PC-9 (cell line): ENCODE measurements at regions not wholly inside any gene's neighbourhood (a gene's known extent, or its start where the extent isn't known, plus 50 kb on each side); places are given as distances from the start of the nearest gene placed in this dataset.

Experiments
- BruUV-seq: library from RNA; stranded (reverse); fragments of 400-500 nt; replicated peaks from 2 replicates; lab custom pipeline; 2021; lab: Mats Ljungman, UMichigan
- CTCF ChIA-PET: fragments of 300-600 bp; sonication (Branson Sonifier 250); formaldehyde crosslinking; loops from one replicate; lab custom pipeline; 2022; ENCODE audit warnings: antibody characterized with exemption; lab: Charles Lee
- POLR2A ChIA-PET: fragments of 300-600 bp; sonication (Branson Sonifier 250); formaldehyde crosslinking; loops from one replicate; lab custom pipeline; 2022; ENCODE audit warnings: antibody characterized with exemption; ENCODE audit not compliant: unreplicated experiment; lab: Charles Lee
- DNase-seq, 2 experiments: peaks; one replicate each; pipeline versions ENCODE4 v3.0.0 to v3.0.0-alpha.2; 2015 to 2022; ENCODE audit warnings: mixed read lengths in 1 of 2
- H2AFZ ChIP-seq: fragments of 200-600 bp; sonication (generic); 2 replicates; pipeline ENCODE4 v1.8.1; 2017; ENCODE audit warnings: antibody characterized with exemption
- H3F3A ChIP-seq: fragments of 200-600 bp; sonication (generic); 2 replicates; pipeline ENCODE4 v1.8.1; 2017; ENCODE audit warnings: antibody characterized with exemption, mild to moderate bottlenecking, low read depth; ENCODE audit not compliant: insufficient read depth
- H3K27ac ChIP-seq: fragments of 200-600 bp; sonication (generic); 2 replicates; pipeline ENCODE4 v1.6.1; 2016; ENCODE audit warnings: mixed run types
- H3K27me3 ChIP-seq: fragments of 200-600 bp; sonication (generic); 2 replicates; pipeline ENCODE4 v1.6.1; 2016; ENCODE audit warnings: low read depth, mixed run types; ENCODE audit not compliant: insufficient read depth
- H3K36me3 ChIP-seq: fragments of 200-600 bp; sonication (generic); 2 replicates; pipeline ENCODE4 v1.6.1; 2016; ENCODE audit warnings: low read depth, mixed run types
- H3K4me1 ChIP-seq: fragments of 200-600 bp; sonication (generic); replicated peaks from 2 replicates; pipeline ENCODE4 v1.6.1; 2016; ENCODE audit warnings: mixed run types; ENCODE audit not compliant: insufficient read depth
- H3K4me2 ChIP-seq: fragments of 200-600 bp; sonication (generic); 2 replicates; pipeline ENCODE4 v1.6.1; 2017; ENCODE audit warnings: mixed run types
- H3K4me3 ChIP-seq: fragments of 200-600 bp; sonication (generic); 2 replicates; pipeline ENCODE4 v1.6.1; 2016; ENCODE audit warnings: mixed run types
- H3K79me2 ChIP-seq: fragments of 200-600 bp; sonication (generic); 2 replicates; pipeline ENCODE4 v1.6.1; 2017; ENCODE audit warnings: low read depth, mixed run types
- H3K9me2 ChIP-seq: fragments of 200-600 bp; sonication (generic); 2 replicates; pipeline ENCODE4 v1.8.1; 2017; ENCODE audit warnings: mild to moderate bottlenecking; ENCODE audit not compliant: insufficient read depth
- H3K9me3 ChIP-seq: fragments of 200-600 bp; sonication (generic); 2 replicates; pipeline ENCODE4 v1.8.1; 2016; ENCODE audit warnings: low read depth; ENCODE audit not compliant: insufficient read depth
- H4K20me1 ChIP-seq: fragments of 200-600 bp; sonication (generic); 2 replicates; pipeline ENCODE4 v1.8.1; 2017; ENCODE audit not compliant: insufficient read depth
- EZH2 ChIP-seq: fragments of 200-600 bp; sonication (generic); IDR thresholded peaks from 2 replicates; pipeline ENCODE4 v1.8.0; 2017; ENCODE audit warnings: antibody characterized with exemption, low read depth
- intact Hi-C: fragments of 100-400 bp; cut with micrococcal nuclease; formaldehyde crosslinking; loops from one replicate; pipeline ENCODE4 v1.10.0; 2022; ENCODE audit not compliant: unreplicated experiment
- TF ChIP-seq, protein P1 (sequence below): fragments of 200-600 bp; sonication (generic); conservative IDR thresholded peaks from 2 replicates; pipeline ENCODE4 v1.6.1; 2017; ENCODE audit warnings: mixed run types, antibody characterized with exemption, mild to moderate bottlenecking, moderate library complexity

DNA sequence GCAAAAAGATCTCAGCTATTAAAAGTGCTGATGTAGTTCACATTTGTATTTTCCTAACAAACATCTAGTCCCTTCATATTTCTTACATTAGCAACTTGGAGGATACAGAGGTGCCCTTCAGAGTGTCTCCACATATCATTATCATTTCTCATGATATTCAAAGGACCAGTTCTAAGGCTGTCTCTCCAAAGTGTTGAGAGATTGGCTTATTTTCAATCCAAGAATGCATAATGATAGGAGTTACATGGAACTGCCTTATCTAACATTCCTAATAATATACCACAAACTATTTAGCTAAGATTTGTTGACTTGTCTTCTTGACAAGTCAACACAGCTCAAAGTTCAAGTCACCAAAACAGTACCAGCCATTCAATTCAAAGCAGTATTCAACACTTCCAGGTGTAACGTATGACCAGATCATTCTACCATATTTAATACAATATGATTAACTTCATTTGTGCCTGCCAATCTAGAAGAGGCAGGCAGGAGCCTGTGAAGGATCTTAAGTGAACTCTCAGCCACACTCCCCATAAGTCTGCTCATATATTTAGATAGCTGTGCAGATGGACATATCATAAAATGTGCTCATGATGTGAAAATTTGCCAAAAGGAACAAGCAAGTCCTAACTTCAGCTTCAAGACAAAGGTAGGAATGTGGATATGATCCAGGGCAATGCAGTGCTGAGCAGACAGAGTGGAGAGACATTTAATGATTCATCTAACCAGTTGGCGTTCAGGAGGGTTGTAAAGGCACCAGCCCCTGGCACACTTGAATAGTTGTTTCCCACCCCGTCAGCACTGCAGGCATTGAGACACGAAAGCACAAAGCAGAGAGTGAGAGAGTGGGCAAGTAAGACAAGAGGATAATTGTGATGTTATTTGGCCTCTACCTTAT, 108.3 kb downstream of the MTERF1 start:
- Histone ChIP-seq H3F3A (no peaks in the 10 kb centered on the region), H3K9me2 (no peaks in the 10 kb centered on the region), H3K36me3 (no peaks in the 10 kb centered on the region), H4K20me1 (no peaks in the 10 kb centered on the region), H3K27ac (no peak overlapping the region), H3K27me3 (no peaks in the 10 kb centered on the region), H3K4me3 (no peak overlapping the region), H3K4me2 (no peak overlapping the region), H3K9me3 (no peaks in the 10 kb centered on the region), H3K79me2 (no peaks in the 10 kb centered on the region), H2AFZ (no peak overlapping the region), H3K4me1 (no peaks in the 10 kb centered on the region)
- no TSS peak for BruUV-seq
- TF ChIP-seq EZH2 = no peak
- TF ChIP-seq, protein P1, sequence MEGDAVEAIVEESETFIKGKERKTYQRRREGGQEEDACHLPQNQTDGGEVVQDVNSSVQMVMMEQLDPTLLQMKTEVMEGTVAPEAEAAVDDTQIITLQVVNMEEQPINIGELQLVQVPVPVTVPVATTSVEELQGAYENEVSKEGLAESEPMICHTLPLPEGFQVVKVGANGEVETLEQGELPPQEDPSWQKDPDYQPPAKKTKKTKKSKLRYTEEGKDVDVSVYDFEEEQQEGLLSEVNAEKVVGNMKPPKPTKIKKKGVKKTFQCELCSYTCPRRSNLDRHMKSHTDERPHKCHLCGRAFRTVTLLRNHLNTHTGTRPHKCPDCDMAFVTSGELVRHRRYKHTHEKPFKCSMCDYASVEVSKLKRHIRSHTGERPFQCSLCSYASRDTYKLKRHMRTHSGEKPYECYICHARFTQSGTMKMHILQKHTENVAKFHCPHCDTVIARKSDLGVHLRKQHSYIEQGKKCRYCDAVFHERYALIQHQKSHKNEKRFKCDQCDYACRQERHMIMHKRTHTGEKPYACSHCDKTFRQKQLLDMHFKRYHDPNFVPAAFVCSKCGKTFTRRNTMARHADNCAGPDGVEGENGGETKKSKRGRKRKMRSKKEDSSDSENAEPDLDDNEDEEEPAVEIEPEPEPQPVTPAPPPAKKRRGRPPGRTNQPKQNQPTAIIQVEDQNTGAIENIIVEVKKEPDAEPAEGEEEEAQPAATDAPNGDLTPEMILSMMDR = no peak
- ChIA-PET POLR2A (no interaction called here), CTCF (interaction anchor here (0.7 kb wide), 2 partner anchors 14 to 40 kb away, joined by 3 read pairs; no protein-coding TSS in a partner anchor)
- DNase-seq = no peak
- intact Hi-C loops = no loop called here

DNA sequence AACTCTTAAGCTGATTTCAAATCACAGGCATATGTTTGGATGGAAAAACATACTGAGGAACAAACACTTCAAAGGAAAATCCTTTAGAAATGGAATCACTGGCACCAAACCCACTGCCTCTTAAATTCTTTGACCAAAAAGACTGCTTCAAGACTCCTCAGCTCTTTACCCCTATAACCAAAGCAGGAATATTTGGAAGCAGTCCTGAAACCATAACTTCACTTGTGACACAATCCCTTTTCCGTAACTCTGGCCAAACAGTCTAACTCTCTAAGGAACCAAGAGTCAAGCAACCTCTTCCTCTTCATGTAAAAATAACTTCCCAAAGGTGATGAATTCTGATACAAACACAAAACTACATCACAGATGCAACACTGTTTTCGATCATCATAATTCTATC, 104.3 kb downstream of the MTERF1 start:
- Histone ChIP-seq H3K79me2 (no peaks in the 10 kb centered on the region), H3K9me3 (no peaks in the 10 kb centered on the region), H2AFZ (no peak overlapping the region), H3K9me2 (no peaks in the 10 kb centered on the region), H3K36me3 (no peaks in the 10 kb centered on the region), H3K4me1 (no peaks in the 10 kb centered on the region), H3F3A (no peaks in the 10 kb centered on the region), H3K4me2 (no peak overlapping the region), H3K4me3 (no peak overlapping the region), H3K27me3 (no peaks in the 10 kb centered on the region), H3K27ac (no peak overlapping the region), H4K20me1 (no peaks in the 10 kb centered on the region)
- intact Hi-C loops = no loop called here
- BruUV-seq = no TSS peak
- no peak for TF ChIP-seq EZH2
- TF ChIP-seq, protein P1 = no peak
- DNase-seq = no peak
- ChIA-PET POLR2A (no interaction called here), CTCF (no interaction called here)

DNA sequence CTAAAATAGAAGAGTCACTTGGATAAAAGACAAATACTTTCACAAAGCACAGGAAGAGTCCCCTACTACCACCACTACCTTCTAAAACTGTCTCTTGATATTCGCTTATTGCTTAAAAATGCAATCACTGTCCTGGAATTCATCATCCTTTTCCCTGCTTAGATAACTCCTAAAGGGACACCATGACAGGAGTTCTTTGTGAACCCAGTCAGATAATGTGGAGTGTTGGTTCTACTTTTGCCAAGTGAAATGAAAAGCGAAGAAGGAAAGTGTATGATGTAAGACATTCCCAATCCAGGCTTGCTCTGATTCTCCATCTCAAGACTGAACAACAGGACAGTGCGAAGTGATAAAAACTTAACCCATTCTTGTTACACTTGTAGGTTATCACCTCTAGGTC, 103.0 kb downstream of the MTERF1 start:
- CTCF ChIA-PET = no interaction called here
- BruUV-seq = no TSS peak
- POLR2A ChIA-PET = interaction anchor here (0.7 kb wide), 1 partner anchor 1017 kb away, joined by 6 read pairs; no protein-coding TSS in a partner anchor

More for the DNA sequence above, 103.0 kb downstream of the MTERF1 start:
- no peak overlapping the region for H2AFZ ChIP-seq
- no peaks in the 10 kb centered on the region for H4K20me1 ChIP-seq
- no peaks in the 10 kb centered on the region for H3K9me3 ChIP-seq
- no peak for DNase-seq
- no peaks in the 10 kb centered on the region for H3K79me2 ChIP-seq
- H3K27me3 ChIP-seq = no peaks in the 10 kb centered on the region
- intact Hi-C loops = no loop called here
- no peaks in the 10 kb centered on the region for H3K4me1 ChIP-seq
- H3K4me3 ChIP-seq = no peak overlapping the region
- H3K27ac ChIP-seq = no peak overlapping the region
- H3K4me2 ChIP-seq = no peak overlapping the region
- H3K36me3 ChIP-seq = no peaks in the 10 kb centered on the region
- TF ChIP-seq EZH2 = no peak
- TF ChIP-seq, protein P1 = no peak
- H3K9me2 ChIP-seq = no peaks in the 10 kb centered on the region
- H3F3A ChIP-seq = no peaks in the 10 kb centered on the region
